Amniotic epithelial cell (primary cell): ENCODE measurements at regions not wholly inside any gene's neighbourhood (a gene's known extent, or its start where the extent isn't known, plus 50 kb on each side); places are given as distances from the start of the nearest gene placed in this dataset.

Experiments used
- DNase-seq: peaks from one replicate; pipeline ENCODE4 v3.0.0-alpha.2; 2010; ENCODE audit warnings: low read depth

- peak; percentile 4 for DNase-seq
Measured at GRCh38 chr6:125658759-125659431, 90.5 kb upstream of the HEY2 start.

GRCh38 chr6:125659887-125660286 is 89.5 kb upstream of the HEY2 start:
- no peak for DNase-seq

- DNase-seq: no peak
Measured at GRCh38 chr6:125662296-125662695, 87.1 kb upstream of the HEY2 start.

- DNase-seq: no peak
Measured at GRCh38 chr6:125665295-125665814, 84.1 kb upstream of the HEY2 start.

- no peak for DNase-seq
Measured at GRCh38 chr6:125667326-125667725, 82.1 kb upstream of the HEY2 start.

GRCh38 chr6:125668071-125668470 is 81.4 kb upstream of the HEY2 start:
- no peak for DNase-seq

- DNase-seq: no peak
Measured at GRCh38 chr6:125670568-125670967, 78.9 kb upstream of the HEY2 start.

- no peak for DNase-seq
Measured at GRCh38 chr6:125671323-125671722, 78.1 kb upstream of the HEY2 start.

GRCh38 chr6:125674230-125674629 is 75.2 kb upstream of the HEY2 start:
- no peak for DNase-seq

- no peak for DNase-seq
Measured at GRCh38 chr6:125678601-125679000, 70.8 kb upstream of the HEY2 start.

GRCh38 chr6:125679128-125679527 is 70.3 kb upstream of the HEY2 start:
- no peak for DNase-seq

GRCh38 chr6:125679651-125680050 is 69.8 kb upstream of the HEY2 start:
- DNase-seq: no peak

- DNase-seq: no peak
Measured at GRCh38 chr6:125682939-125683338, 66.5 kb upstream of the HEY2 start.

- no peak for DNase-seq
Measured at GRCh38 chr6:125688138-125688537, 61.3 kb upstream of the HEY2 start.

- no peak for DNase-seq
Measured at GRCh38 chr6:125693480-125693879, 56.0 kb upstream of the HEY2 start.

- no peak for DNase-seq
Measured at GRCh38 chr6:125699591-125699990, 49.8 kb upstream of the HEY2 start.
